Panc1 (cell line): ENCODE measurements at regions not wholly inside any gene's neighbourhood (a gene's known extent, or its start where the extent isn't known, plus 50 kb on each side); places are given as distances from the start of the nearest gene placed in this dataset.

Source experiments
- ATAC-seq: fragments of 200-7000 bp; cut with Tn5 transposase; 2 replicates; pipeline ENCODE4 v1.9.1; 2020; ENCODE audit warnings: mild to moderate bottlenecking, moderate library complexity
- BruUV-seq: library from RNA; stranded (reverse); fragments of 400-500 nt; replicated peaks from 2 replicates; lab custom pipeline; 2021; lab: Mats Ljungman, UMichigan
- CTCF ChIA-PET: fragments of 300-600 bp; sonication (Branson Sonifier 250); formaldehyde crosslinking; loops from one replicate; lab custom pipeline; 2022; ENCODE audit warnings: antibody characterized with exemption; lab: Charles Lee
- POLR2A ChIA-PET: fragments of 300-600 bp; sonication (Branson Sonifier 250); formaldehyde crosslinking; loops from one replicate; lab custom pipeline; 2022; ENCODE audit warnings: antibody characterized with exemption; lab: Charles Lee
- DNase-seq: peaks from one replicate; pipeline ENCODE4 v3.0.0-alpha.2; 2010; ENCODE audit warnings: low read depth, low spot score
- H3K27ac ChIP-seq: 2 replicates; pipeline ENCODE4 v1.5.1; 2011; ENCODE audit warnings: mild to moderate bottlenecking, low read length, inconsistent platforms
- H3K27me3 ChIP-seq: fragments of 200-500 bp; sonication (Bioruptor generic); 2 replicates; pipeline ENCODE4 v1.6.0; 2014; ENCODE audit warnings: low read length, inconsistent platforms; ENCODE audit not compliant: control insufficient read depth, insufficient read depth
- H3K36me3 ChIP-seq: fragments of 200-500 bp; sonication (Bioruptor generic); 2 replicates; pipeline ENCODE4 v1.5.1; 2014; ENCODE audit warnings: inconsistent platforms, mild to moderate bottlenecking, low read length, moderate library complexity; ENCODE audit not compliant: control insufficient read depth, insufficient read depth
- H3K4me1 ChIP-seq: 2 replicates; pipeline ENCODE4 v1.5.1; 2011; ENCODE audit warnings: inconsistent platforms, mild to moderate bottlenecking, low read length, moderate library complexity; ENCODE audit not compliant: control insufficient read depth, insufficient read depth
- H3K4me3 ChIP-seq, 2 experiments: 2 replicates each; pipeline ENCODE4 v1.5.1; 2011 to 2012; ENCODE audit warnings: low read depth in 2 of 2, low read length in 2 of 2, mild to moderate bottlenecking in 2 of 2, inconsistent platforms in 1 of 2, moderate library complexity in 1 of 2
- H3K9me3 ChIP-seq: fragments of 200-500 bp; sonication (Bioruptor generic); 2 replicates; pipeline ENCODE4 v1.5.1; 2014; ENCODE audit warnings: low read depth, mild to moderate bottlenecking, inconsistent platforms, low read length, moderate library complexity; ENCODE audit not compliant: control insufficient read depth, insufficient read depth
- CTCF ChIP-seq: fragments of 450-650 bp; IDR thresholded peaks from 2 replicates; pipeline ENCODE4 v1.5.1; 2017; ENCODE audit warnings: mild to moderate bottlenecking
- POLR2AphosphoS5 ChIP-seq: IDR thresholded peaks from 2 replicates; pipeline ENCODE4 v1.6.1; 2012; ENCODE audit warnings: mild to moderate bottlenecking, low read depth, low read length, moderate library complexity
- REST ChIP-seq, 2 experiments: IDR thresholded peaks; 2 replicates each; pipeline ENCODE4 v1.6.1; 2011 to 2012; ENCODE audit warnings: low read depth in 2 of 2, control low read depth in 1 of 2, low read length in 1 of 2, mild to moderate bottlenecking in 1 of 2, moderate library complexity in 1 of 2; ENCODE audit not compliant: insufficient read depth in 1 of 2
- SIN3A ChIP-seq: IDR thresholded peaks from 2 replicates; pipeline ENCODE4 v1.6.1; 2012; ENCODE audit warnings: low read depth, mild to moderate bottlenecking, low read length, moderate library complexity, borderline replicate concordance; ENCODE audit not compliant: insufficient read depth
- TCF7L2 ChIP-seq: IDR thresholded peaks from 2 replicates; pipeline ENCODE4 v1.6.1; 2011; ENCODE audit warnings: mild to moderate bottlenecking, low read depth, low read length, inconsistent platforms
- in situ Hi-C: cut with HindIII; loops from 2 replicates; pipeline ENCODE4 v1.10.0; 2016; ENCODE audit warnings: low sequenced_read_pairs, low pct_unique_long_range_greater_than_20kb
- intact Hi-C: fragments of 100-400 bp; cut with micrococcal nuclease; formaldehyde crosslinking; loops from one replicate; pipeline ENCODE4 v1.10.0; 2022; ENCODE audit not compliant: unreplicated experiment

DNA sequence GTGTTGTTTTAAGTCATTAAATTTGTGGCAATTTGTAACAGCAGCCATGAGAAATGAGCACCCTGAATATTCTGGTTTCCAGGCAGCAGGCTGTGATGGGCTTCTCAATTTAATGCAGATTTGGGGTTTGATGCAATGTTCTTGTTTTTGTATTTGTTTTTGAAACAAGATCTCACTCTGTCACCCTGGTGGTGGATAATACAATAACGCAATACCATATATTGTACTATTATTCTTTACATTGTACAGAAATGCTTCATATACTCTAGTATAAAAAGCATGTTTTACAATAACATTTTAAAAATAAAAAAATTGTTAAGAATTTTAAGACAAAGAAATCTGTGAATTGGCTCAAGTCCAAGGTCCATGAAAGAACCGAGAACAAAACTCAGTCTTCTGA, 129.1 kb downstream of the USP46 start:
- H3K27ac ChIP-seq: no peak overlapping the region
- POLR2A ChIA-PET: no interaction called here
- H3K9me3 ChIP-seq: no peaks in the 10 kb centered on the region
- intact Hi-C loops: no loop called here
- no peaks in the 10 kb centered on the region for H3K36me3 ChIP-seq
- no TSS peak for BruUV-seq
- no peak for TF ChIP-seq CTCF
- no peak for TF ChIP-seq TCF7L2
- TF ChIP-seq SIN3A: no peak
- no peak for ATAC-seq
- no peak overlapping the region for H3K4me3 ChIP-seq
- H3K4me1 ChIP-seq: no peaks in the 10 kb centered on the region
- no peak for DNase-seq
- in situ Hi-C loops: no loop called here
- H3K27me3 ChIP-seq: no peaks in the 10 kb centered on the region
- CTCF ChIA-PET: no interaction called here

DNA sequence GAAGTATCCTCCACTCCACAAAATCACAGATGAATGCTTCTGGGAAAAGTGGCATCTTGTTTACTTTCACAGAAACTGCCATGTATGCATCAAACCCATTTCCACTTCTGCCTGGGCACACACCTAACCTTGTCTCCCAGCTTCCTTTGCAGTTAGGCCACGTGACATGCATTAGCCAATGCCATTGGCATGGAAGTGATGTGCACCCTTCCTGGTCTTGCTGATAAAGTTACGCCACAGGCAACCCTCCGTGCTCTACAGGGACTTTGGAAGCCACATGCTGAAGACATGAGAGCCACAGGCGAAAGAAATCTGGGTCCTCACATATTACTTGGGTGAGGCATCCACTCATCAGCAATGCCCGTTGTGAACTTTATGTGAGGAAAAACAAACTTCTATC, 123.3 kb downstream of the USP46 start:
- ATAC-seq: no peak
- Histone ChIP-seq H3K36me3 (no peaks in the 10 kb centered on the region), H3K4me1 (no peaks in the 10 kb centered on the region), H3K27me3 (no peaks in the 10 kb centered on the region), H3K4me3 (no peak overlapping the region), H3K27ac (no peak overlapping the region), H3K9me3 (no peaks in the 10 kb centered on the region)
- TF ChIP-seq REST (IDR thresholded peaks at IDR 0.05; ENCODE audit: insufficient read depth in 1 of 2, low read depth in 2 of 2, low read length in 1 of 2) (no peak), TCF7L2 (no peak), SIN3A (no peak), POLR2AphosphoS5 (no peak), CTCF (no peak)
- ChIA-PET POLR2A (no interaction called here), CTCF (no interaction called here)
- BruUV-seq: no TSS peak
- no peak for DNase-seq
- in situ Hi-C loops (no loop called here), intact Hi-C loops (no loop called here)
